GM12892 (cell line): ENCODE measurements at regions not wholly inside any gene's neighbourhood (a gene's known extent, or its start where the extent isn't known, plus 50 kb on each side); places are given as distances from the start of the nearest gene placed in this dataset.

Experiments used
- POLR2A ChIP-seq: IDR thresholded peaks from 2 replicates; pipeline ENCODE4 v1.6.1; 2011; ENCODE audit warnings: low read depth, low read length, control low read depth
- POLR2AphosphoS5 ChIP-seq: IDR thresholded peaks from 2 replicates; pipeline ENCODE4 v1.6.1; 2011; ENCODE audit warnings: low read depth, low read length, control low read depth

DNA sequence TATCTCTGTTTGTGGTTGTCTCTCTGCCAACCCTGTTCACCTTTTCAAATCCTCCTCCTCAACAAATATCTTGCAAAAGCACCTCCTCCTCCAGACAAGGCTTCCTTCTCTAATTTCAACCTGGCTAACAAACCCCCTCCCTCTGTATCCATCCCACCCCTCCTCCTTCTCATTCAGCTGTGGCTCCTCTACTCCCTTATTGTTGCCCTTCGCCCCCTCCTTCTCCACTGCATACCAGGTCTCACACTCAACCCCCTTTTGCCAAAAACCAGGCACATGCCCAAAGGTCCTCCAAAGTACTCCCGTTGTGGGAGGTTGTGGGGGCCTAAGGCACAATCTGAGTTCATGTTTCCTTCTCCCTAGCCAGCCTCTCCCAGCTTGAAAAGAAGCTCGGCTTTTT is 110.6 kb downstream of the JRKL start:
- TF ChIP-seq POLR2A (no peak), POLR2AphosphoS5 (no peak)
